C4-2B (cell line): ENCODE measurements at regions not wholly inside any gene's neighbourhood (a gene's known extent, or its start where the extent isn't known, plus 50 kb on each side); places are given as distances from the start of the nearest gene placed in this dataset.

Source experiments
- ZFX ChIP-seq: fragments of 450-650 bp; IDR thresholded peaks from 2 replicates; pipeline ENCODE4 v1.6.1; 2017
- TF ChIP-seq, protein P1 (sequence below): fragments of 450-650 bp; conservative IDR thresholded peaks from 2 replicates; pipeline ENCODE4 v1.5.1; 2017; ENCODE audit warnings: mild to moderate bottlenecking

GRCh38 chr13:89568276-89568675, 1779.2 kb upstream of the MIR17HG start:
- TF ChIP-seq, protein P1, sequence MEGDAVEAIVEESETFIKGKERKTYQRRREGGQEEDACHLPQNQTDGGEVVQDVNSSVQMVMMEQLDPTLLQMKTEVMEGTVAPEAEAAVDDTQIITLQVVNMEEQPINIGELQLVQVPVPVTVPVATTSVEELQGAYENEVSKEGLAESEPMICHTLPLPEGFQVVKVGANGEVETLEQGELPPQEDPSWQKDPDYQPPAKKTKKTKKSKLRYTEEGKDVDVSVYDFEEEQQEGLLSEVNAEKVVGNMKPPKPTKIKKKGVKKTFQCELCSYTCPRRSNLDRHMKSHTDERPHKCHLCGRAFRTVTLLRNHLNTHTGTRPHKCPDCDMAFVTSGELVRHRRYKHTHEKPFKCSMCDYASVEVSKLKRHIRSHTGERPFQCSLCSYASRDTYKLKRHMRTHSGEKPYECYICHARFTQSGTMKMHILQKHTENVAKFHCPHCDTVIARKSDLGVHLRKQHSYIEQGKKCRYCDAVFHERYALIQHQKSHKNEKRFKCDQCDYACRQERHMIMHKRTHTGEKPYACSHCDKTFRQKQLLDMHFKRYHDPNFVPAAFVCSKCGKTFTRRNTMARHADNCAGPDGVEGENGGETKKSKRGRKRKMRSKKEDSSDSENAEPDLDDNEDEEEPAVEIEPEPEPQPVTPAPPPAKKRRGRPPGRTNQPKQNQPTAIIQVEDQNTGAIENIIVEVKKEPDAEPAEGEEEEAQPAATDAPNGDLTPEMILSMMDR: no peak
- no peak for TF ChIP-seq ZFX
